GM13976 (cell line): ENCODE measurements at regions not wholly inside any gene's neighbourhood (a gene's known extent, or its start where the extent isn't known, plus 50 kb on each side); places are given as distances from the start of the nearest gene placed in this dataset.

Source experiments
- DNase-seq: peaks from one replicate; pipeline ENCODE4 v3.0.0; 2012; ENCODE audit warnings: low spot score
- in situ Hi-C: fragments of 300-500 bp; cut with MboI; formaldehyde crosslinking; loops from one replicate; pipeline ENCODE4 v1.12.0; 2022; ENCODE audit warnings: low sequenced_read_pairs, mixed read lengths, inconsistent platforms; ENCODE audit not compliant: unreplicated experiment
- TF ChIP-seq, protein P1 (sequence below): IDR thresholded peaks from 2 replicates; pipeline ENCODE4 v1.5.1; 2012; ENCODE audit warnings: borderline replicate concordance, mild to moderate bottlenecking; ENCODE audit not compliant: insufficient read depth; ENCODE audit errors: extremely low read depth, missing control alignments, control extremely low read depth

DNA sequence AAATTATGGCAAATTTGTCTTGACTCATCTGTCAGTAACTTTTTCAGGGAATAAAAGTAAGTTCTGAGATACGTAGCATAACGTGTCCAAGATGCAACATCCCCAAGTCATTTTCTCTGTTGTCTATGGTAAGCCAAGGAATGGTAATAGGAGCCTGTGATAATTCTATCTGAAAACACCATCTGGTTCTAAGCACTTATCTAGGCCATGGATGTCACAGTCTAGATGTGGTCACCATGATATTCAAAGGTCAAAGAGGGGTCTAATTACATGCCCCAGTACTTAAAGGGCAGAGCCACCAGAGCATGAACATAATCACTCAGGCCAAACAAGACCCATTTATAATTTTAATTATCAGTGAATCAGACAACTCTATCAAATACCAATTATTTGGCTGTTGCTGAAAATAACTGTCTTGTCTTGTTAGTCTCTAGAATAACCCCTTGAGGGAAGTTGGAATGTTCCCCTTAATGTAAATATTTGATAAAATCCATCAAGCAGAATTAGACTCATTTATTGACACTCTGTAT is 225.1 kb upstream of the MPPED2 start:
- in situ Hi-C loops = no loop called here
- DNase-seq = no peak
- TF ChIP-seq, protein P1, sequence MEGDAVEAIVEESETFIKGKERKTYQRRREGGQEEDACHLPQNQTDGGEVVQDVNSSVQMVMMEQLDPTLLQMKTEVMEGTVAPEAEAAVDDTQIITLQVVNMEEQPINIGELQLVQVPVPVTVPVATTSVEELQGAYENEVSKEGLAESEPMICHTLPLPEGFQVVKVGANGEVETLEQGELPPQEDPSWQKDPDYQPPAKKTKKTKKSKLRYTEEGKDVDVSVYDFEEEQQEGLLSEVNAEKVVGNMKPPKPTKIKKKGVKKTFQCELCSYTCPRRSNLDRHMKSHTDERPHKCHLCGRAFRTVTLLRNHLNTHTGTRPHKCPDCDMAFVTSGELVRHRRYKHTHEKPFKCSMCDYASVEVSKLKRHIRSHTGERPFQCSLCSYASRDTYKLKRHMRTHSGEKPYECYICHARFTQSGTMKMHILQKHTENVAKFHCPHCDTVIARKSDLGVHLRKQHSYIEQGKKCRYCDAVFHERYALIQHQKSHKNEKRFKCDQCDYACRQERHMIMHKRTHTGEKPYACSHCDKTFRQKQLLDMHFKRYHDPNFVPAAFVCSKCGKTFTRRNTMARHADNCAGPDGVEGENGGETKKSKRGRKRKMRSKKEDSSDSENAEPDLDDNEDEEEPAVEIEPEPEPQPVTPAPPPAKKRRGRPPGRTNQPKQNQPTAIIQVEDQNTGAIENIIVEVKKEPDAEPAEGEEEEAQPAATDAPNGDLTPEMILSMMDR = no peak

DNA sequence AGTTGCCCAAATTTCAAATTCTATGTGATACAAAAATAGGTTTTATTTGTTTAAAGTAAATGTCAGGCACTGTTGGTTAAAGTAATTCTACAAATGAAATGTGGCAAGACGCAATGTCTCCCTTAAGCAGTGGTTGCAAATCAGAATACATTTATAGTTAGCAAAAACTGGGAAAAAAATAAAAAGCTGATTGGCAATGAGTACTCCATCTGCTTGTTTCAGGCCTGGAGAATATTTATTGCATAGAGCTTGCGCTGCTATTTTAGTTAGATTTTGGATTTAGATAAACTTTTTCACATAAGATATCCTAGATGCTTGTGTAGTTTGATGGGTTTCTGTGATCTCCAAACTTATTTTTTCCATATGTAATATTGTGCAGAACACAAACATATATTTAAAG is 224.0 kb upstream of the MPPED2 start:
- TF ChIP-seq, protein P1 = no peak
- DNase-seq = no peak
- in situ Hi-C loops = no loop called here

DNA sequence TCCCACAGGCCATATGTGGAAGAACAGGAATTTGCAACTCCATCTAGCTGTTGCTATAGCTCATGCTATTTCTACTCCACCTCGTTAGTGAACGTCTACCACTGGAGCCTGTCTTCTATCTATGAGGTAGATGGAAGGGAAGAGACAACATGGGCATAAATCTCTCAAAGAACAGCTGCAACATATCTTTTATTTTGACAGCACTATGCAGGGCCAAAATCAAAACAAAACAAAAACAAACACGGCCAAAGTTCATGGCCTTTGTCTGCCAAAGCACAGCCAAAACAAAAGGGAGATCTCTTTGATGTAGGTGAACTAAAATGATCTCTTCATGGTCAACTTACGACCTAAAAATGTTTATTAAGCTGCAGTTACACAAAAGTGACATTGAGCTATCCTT is 215.2 kb upstream of the MPPED2 start:
- in situ Hi-C loops = no loop called here
- TF ChIP-seq, protein P1 = no peak
- DNase-seq = no peak

DNA sequence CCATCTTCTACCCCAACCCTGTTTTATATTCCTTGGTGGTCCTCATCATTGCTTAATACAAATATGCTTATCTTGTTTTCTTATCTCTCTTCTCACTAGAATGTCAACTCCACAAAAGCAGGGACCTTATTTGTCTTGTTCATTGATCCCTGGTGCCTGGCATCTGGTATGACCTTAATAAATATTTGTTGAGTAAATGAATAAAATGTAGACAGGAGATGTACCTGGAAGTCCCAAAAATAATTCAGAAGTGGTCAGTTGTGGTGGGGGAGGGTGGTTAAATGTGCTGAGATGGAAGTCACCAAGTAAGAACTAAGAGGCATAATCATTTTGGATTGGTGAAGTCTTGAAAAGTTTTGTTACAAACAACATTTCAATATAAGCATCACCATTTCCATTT is 214.8 kb upstream of the MPPED2 start:
- TF ChIP-seq, protein P1 = no peak
- DNase-seq = no peak
- in situ Hi-C loops = no loop called here

DNA sequence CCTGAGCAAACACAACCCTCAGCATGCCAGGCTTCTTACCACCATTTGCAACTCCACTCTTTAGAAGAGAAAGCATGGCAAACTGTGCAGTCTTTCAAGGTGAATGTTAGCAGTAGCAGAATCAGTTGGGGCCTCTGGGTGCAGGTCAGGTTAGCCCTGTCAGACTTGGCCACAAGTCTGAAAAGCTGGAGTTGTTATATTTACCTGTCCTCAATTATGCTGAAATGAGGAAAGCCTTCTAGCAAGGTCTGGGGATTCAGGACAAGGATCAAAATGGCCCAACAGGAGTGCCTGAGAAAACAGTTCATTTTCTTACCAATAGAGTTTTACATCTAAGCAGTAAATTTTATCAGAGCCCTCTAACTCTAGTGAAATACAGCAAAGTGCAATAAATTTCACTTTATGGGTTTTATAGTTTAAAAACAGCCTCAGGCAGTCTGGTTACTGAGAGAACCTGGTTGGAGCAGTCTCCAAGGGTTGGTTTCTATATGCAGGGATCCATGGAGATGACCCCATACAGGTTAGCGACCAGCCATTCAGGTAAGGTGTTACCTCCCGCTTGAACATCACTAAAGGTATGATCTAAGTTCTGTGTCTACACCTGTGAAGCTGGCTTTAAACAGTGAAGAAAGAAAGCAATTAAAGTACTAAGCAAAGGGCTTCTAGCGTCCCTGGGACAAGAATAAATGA is 212.5 kb upstream of the MPPED2 start:
- no peak for DNase-seq
- TF ChIP-seq, protein P1 = no peak
- in situ Hi-C loops = no loop called here

DNA sequence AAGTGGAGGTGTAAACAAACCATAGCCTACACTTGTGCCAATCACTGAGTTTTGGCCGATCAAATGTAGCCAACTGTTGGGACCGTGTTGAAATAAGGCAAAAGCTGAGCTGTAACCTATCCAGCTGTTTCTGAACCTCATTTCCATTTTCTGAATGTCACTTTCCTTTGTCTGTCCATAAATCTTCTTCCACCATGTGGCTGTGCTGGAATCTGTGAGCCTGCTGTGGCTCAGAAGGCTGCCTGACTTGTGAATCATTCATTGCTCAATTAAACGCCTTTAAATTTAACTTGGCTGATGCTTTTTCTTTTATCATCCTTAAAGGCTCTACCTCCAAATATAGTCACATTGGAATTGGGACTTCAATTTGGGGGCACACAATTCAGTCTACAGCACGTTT is 203.1 kb upstream of the MPPED2 start:
- no peak for DNase-seq
- in situ Hi-C loops = no loop called here
- TF ChIP-seq, protein P1 = no peak
